ENCODE measurements at regions not wholly inside any gene's neighbourhood (a gene's known extent, or its start where the extent isn't known, plus 50 kb on each side); places are given as distances from the start of the nearest gene placed in this dataset.

- H3K56ac ChIP-seq (ENCODE audit: extremely low read depth, insufficient read depth, low read length): no peak overlapping the region
- peaks cover 5% of the 10 kb centered on the region for H3K9me3 ChIP-seq (ENCODE audit: control insufficient read depth, insufficient read depth, low read length)
- no peak overlapping the region for H3K9ac ChIP-seq (ENCODE audit: low read depth, low read length)
- no peak overlapping the region for H2BK5ac ChIP-seq (ENCODE audit: low read depth, low read length, poor library complexity, severe bottlenecking)
- H2BK15ac ChIP-seq (ENCODE audit: low read depth, low read length): no peak overlapping the region
- in situ Hi-C loops (cut with MboI; ENCODE audit: low sequenced_read_pairs): no loop called here
- no peak for ATAC-seq (ENCODE audit: low read depth)
- POLR2A ChIA-PET (ENCODE audit: unreplicated experiment): no interaction called here
- no peak overlapping the region for H3K4me2 ChIP-seq (ENCODE audit: low read depth, low read length)
- H2BK120ac ChIP-seq (ENCODE audit: low read depth, low read length): no peak overlapping the region
- no peak overlapping the region for H2AK9ac ChIP-seq (replicated peaks; ENCODE audit: low read depth, low read length, poor library complexity)
- H3K4me3 ChIP-seq (ENCODE audit: insufficient read depth, low read depth, low read length): no peak overlapping the region
- no CpG with 5 or more reads among the region's 4 CpGs for WGBS, 2 experiments (ENCODE audit: extremely low coverage in 2 of 2, insufficient read length in 1 of 2)
- no peak overlapping the region for H2AFZ ChIP-seq (replicated peaks; ENCODE audit: low read length, poor library complexity)
- TF ChIP-seq ELK1 (IDR thresholded peaks at IDR 0.05; ENCODE audit: borderline replicate concordance, low read depth, low read length) (no peak), MAFK (IDR thresholded peaks at IDR 0.05; ENCODE audit: low read depth, low read length) (no peak), CHD1 (IDR thresholded peaks at IDR 0.05; ENCODE audit: low read depth, low read length) (no peak), CEBPB (IDR thresholded peaks at IDR 0.05; ENCODE audit: low read depth, low read length) (no peak), POLR2A (IDR thresholded peaks at IDR 0.05; ENCODE audit: low read depth, low read length) (no peak), RFX5 (IDR thresholded peaks at IDR 0.05; ENCODE audit: low read depth, low read length) (no peak), BHLHE40 (IDR thresholded peaks at IDR 0.05; ENCODE audit: low read depth, low read length) (no peak), RCOR1 (IDR thresholded peaks at IDR 0.05; ENCODE audit: insufficient replicate concordance, low read length) (no peak), RAD21 (IDR thresholded peaks at IDR 0.05; ENCODE audit: low read length) (no peak)
- TF ChIP-seq, protein P1, sequence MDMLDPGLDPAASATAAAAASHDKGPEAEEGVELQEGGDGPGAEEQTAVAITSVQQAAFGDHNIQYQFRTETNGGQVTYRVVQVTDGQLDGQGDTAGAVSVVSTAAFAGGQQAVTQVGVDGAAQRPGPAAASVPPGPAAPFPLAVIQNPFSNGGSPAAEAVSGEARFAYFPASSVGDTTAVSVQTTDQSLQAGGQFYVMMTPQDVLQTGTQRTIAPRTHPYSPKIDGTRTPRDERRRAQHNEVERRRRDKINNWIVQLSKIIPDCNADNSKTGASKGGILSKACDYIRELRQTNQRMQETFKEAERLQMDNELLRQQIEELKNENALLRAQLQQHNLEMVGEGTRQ (IDR thresholded peaks at IDR 0.05; ENCODE audit: low read depth, low read length): no peak
- no peaks in the 10 kb centered on the region for H3K9me1 ChIP-seq (ENCODE audit: insufficient read depth, low read length)
- H3K4ac ChIP-seq (ENCODE audit: low read depth, low read length): no peak overlapping the region
- H3K4me1 ChIP-seq (ENCODE audit: control insufficient read depth, insufficient read depth, low read length): no peaks in the 10 kb centered on the region
- H3K27me3 ChIP-seq (ENCODE audit: control insufficient read depth, insufficient read depth, low read length): no peaks in the 10 kb centered on the region
- H4K8ac ChIP-seq (ENCODE audit: low read depth in 2 of 2, low read length in 2 of 2): no peak overlapping the region
- no peak overlapping the region for H3K27ac ChIP-seq (ENCODE audit: insufficient read depth, low read length)
- no TSS peak for BruUV-seq (replicated peaks)
- H4K5ac ChIP-seq (ENCODE audit: low read depth, low read length): no peak overlapping the region
- H4K20me1 ChIP-seq (ENCODE audit: insufficient read depth, low read length): no peaks in the 10 kb centered on the region
- no peak overlapping the region for H3K23ac ChIP-seq (ENCODE audit: low read depth, low read length)
- CTCF ChIA-PET: no interaction called here
- no peaks in the 10 kb centered on the region for H3K79me1 ChIP-seq (ENCODE audit: low read depth in 1 of 2, low read length in 2 of 2)
- dilution Hi-C loops (cut with HindIII; ENCODE audit: low sequenced_read_pairs, unreplicated experiment): no loop called here
- H3K18ac ChIP-seq (ENCODE audit: low read depth, low read length): no peak overlapping the region
- no peak overlapping the region for H2BK20ac ChIP-seq (ENCODE audit: low read depth, low read length)
- no peaks in the 10 kb centered on the region for H3K36me3 ChIP-seq (ENCODE audit: control insufficient read depth, insufficient read depth, low read length)
- intact Hi-C loops (cut with micrococcal nuclease): no loop called here
- no peak overlapping the region for H2AK5ac ChIP-seq (ENCODE audit: low read depth, low read length)
- no peak for DNase-seq
- H4K91ac ChIP-seq (ENCODE audit: insufficient read depth, low read depth, low read length): no peak overlapping the region
- no peak overlapping the region for H3K14ac ChIP-seq (replicated peaks; ENCODE audit: low read depth, low read length)
Observed at GRCh38 chr16:76176616-76177015, 100.6 kb upstream of the CNTNAP4 start.

Measured in IMR-90 (cell line).